ENCODE measurements at regions not wholly inside any gene's neighbourhood (a gene's known extent, or its start where the extent isn't known, plus 50 kb on each side); places are given as distances from the start of the nearest gene placed in this dataset.

GRCh38 chr4:171583790-171584189, 229.4 kb upstream of the GALNTL6 start:
- TF ChIP-seq MYC (IDR thresholded peaks at IDR 0.05; ENCODE audit: low read depth, low read length) (no peak), POLR2A (IDR thresholded peaks at IDR 0.05; ENCODE audit: low read depth, low read length) (no peak), MAX (IDR thresholded peaks at IDR 0.05; ENCODE audit: insufficient read depth, insufficient read length) (no peak), JUN (IDR thresholded peaks at IDR 0.05; ENCODE audit: borderline replicate concordance, insufficient read depth, insufficient read length, low read depth) (no peak), POLR2AphosphoS5 (IDR thresholded peaks at IDR 0.05; ENCODE audit: insufficient read depth, low read depth, low read length) (no peak), EZH2 (IDR thresholded peaks at IDR 0.05; ENCODE audit: borderline replicate concordance, low read depth, low read length, severe bottlenecking) (no peak), CTCF (IDR thresholded peaks at IDR 0.05; ENCODE audit: extremely low read depth in 1 of 2, insufficient read depth in 1 of 2, low read depth in 1 of 2, low read length in 2 of 2) (no peak), FOS (IDR thresholded peaks at IDR 0.05; ENCODE audit: borderline replicate concordance, insufficient read depth, low read length) (no peak), GATA2 (IDR thresholded peaks at IDR 0.05; ENCODE audit: insufficient read depth, insufficient read length, low read depth, low read length) (no peak)
- FAIRE-seq (no peak), DNase-seq (ENCODE audit: low read depth, low spot score) (no peak)
- Histone ChIP-seq H3K9me3 (replicated peaks; ENCODE audit: control insufficient read depth, insufficient read depth, low read length) (no peaks in the 10 kb centered on the region), H3K4me2 (ENCODE audit: insufficient read depth, low read length) (no peak overlapping the region), H4K20me1 (replicated peaks; ENCODE audit: control insufficient read depth, extremely low read depth, insufficient read depth, low read length) (no peaks in the 10 kb centered on the region), H3K27me3 (ENCODE audit: control insufficient read depth in 2 of 2, insufficient read depth in 2 of 2, low read length in 2 of 2) (no peaks in the 10 kb centered on the region), H3K79me2 (ENCODE audit: control insufficient read depth, insufficient read depth, low read length) (no peaks in the 10 kb centered on the region), H3K4me1 (ENCODE audit: control insufficient read depth, extremely low read depth, insufficient read depth, low read length) (no peaks in the 10 kb centered on the region), H3K4me3 (replicated peaks in 1 of 3; ENCODE audit: insufficient read depth in 1 of 3, low read depth in 1 of 3, low read length in 3 of 3) (no peak overlapping the region), H3K27ac (ENCODE audit: insufficient read depth, low read depth, low read length) (no peak overlapping the region), H3K9ac (replicated peaks; ENCODE audit: extremely low read depth, insufficient read depth, low read length) (no peak overlapping the region), H2AFZ (ENCODE audit: low read depth, low read length) (no peak overlapping the region), H3K36me3 (ENCODE audit: control insufficient read depth in 2 of 2, extremely low read depth in 1 of 2, insufficient read depth in 2 of 2, low read length in 2 of 2) (no peaks in the 10 kb centered on the region), H3K9me1 (replicated peaks; ENCODE audit: control insufficient read depth, extremely low read depth, insufficient read depth, low read length) (no peaks in the 10 kb centered on the region)
- BruUV-seq (replicated peaks) = no TSS peak
- intact Hi-C loops (cut with micrococcal nuclease) = no loop called here
- ChIA-PET CTCF (no interaction called here), POLR2A (no interaction called here)
- dilution Hi-C loops (cut with MboI; ENCODE audit: extremely low pct_ligation_motif_present, low sequenced_read_pairs) = no loop called here
